Tongue (tissue), 1 donor: ENCODE measurements at regions not wholly inside any gene's neighbourhood (a gene's known extent, or its start where the extent isn't known, plus 50 kb on each side); places are given as distances from the start of the nearest gene placed in this dataset.

Source experiments
- DNase-seq: peaks from one replicate; pipeline ENCODE4 v3.0.0-alpha.2; 2015

DNA sequence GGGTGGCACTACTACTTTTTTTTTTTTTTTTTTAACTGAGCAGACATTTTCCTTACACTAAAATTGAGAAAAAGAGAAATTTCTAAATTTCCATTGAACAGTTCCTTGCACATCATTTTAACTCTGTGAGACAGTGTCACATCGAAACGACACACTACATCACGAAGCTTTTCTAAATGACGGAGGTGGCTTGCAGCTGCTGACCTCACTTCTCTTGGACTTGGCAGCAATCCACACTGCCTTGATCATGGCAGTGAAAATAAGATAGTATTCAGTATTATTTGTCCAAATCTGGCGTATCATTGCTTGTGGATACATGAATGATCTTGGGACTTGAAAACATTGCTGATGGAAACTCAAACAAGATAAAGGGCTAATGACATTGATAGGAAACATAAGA lies 80.3 kb upstream of the CYYR1 start:
- no peak for DNase-seq

DNA sequence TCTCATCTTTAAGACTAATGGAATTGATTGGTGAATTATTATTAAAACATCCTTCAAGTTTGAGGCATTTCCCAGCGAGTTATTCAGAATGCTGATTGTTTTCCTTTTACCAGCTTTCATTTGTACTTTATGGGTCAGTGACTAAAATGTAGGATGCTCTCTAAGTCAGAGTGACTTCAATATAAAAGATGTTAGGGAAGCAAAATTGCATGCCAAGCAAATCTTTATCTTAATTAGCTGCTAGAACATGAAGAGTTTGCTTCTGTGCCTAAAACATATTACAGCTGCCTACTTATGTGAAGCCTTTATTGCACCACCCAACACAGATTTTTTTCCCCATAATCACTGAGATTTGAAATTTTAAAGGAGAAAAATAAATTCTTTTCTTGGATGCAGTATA lies 79.8 kb upstream of the CYYR1 start:
- DNase-seq, result no peak

DNA sequence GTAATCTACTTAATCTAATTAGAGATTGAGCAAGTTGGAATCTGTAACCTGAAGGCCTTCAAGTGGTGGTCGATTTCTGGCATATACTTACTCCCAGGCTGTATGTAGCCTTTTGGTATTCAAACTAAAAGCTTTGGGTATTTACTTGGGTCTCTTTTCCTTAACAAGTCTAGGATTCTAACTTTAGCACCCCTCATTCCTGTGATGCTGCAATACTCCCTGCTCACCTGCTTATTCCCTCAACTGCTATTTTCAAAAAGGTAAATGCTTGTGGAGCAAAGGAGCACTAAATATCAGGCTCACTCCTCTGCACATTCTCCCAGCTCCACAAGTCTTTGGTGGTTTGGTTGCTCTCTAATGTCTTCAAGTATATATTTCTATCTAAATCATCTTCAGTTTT lies 68.0 kb upstream of the CYYR1 start:
- no peak for DNase-seq

DNA sequence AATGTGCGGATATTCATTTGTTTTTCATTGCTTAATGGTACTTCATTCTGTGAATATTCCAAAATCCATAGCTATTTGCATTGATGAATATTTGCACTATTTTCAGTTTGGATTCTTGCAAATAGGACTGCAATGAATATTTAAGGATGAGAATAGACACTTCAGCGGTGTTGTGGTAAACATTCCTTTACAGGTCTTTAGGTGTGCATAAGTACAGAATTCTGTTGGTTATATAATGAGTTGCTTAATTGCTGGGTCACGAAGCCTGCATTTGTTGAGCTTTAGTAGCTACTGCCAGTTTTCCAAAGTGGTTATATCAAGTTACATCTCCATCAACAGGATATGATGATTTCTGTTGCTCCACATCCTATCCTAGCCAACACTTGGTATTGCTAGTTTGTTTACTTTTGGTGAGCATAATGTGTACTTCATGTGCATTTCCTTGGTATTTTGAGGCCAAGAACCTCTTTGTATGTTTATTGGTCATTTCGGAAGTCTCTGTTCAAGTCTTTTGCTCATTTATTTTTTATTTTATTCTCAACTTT lies 64.2 kb upstream of the CYYR1 start:
- no peak for DNase-seq

DNA sequence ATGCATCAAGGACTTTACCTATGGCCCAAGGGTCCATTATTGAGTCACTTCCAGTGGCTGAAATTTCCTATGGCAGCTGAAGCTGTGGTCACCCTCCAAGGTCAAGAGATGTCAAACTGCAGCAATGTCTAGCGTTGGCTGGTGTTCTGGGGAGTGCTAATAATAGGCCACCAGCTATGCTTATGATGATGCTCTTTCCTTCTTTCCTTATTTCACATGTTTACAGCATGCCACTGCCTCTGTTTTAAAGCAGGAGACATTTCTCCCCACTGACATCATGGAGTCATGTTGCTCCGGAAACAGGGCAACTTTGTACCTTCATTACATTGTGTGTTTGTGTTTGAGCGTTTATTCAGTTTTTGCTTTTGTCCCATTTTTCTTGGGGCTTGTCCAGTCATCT lies 62.6 kb upstream of the CYYR1 start:
- DNase-seq, result no peak

DNA sequence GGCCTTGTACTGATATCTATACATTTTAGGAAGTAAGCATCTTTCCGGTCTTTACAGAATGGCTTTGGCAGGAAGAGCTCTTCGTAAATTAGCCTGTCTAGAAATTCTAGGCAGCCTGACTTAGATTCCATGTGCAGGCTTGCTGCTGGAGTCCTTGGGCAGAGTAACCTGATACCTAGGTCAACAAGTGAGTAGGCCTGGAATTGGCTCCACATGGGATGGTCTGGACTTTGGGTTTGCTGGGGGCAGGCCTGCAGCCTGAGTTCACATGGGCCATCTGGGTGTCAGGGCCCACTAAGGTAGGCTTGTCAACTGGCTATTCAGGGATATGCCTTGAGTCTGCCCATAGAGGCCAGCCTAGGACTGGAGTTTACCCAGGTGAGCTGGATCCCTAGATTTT lies 59.6 kb upstream of the CYYR1 start:
- no peak for DNase-seq

DNA sequence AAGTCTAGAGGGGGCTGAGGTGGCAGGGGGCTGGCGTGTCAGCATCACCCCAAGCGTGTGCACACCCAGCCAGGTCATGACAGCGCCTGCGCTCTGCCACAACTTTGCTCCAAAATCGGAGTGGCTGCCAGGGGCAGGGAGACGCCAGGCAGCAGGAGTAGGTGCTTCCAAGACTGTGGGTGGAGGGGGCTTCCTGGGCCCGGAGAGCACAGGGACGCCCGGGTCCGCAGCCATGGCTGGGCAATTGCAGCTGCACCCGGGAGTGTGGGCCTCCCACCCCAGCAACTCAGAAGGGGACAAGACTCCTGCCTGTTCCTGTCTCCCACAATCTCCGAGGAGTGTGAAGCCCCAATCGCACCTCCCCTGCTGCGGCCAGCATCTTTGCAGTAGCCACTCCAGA lies 53.1 kb upstream of the CYYR1 start:
- DNase-seq, result no peak

DNA sequence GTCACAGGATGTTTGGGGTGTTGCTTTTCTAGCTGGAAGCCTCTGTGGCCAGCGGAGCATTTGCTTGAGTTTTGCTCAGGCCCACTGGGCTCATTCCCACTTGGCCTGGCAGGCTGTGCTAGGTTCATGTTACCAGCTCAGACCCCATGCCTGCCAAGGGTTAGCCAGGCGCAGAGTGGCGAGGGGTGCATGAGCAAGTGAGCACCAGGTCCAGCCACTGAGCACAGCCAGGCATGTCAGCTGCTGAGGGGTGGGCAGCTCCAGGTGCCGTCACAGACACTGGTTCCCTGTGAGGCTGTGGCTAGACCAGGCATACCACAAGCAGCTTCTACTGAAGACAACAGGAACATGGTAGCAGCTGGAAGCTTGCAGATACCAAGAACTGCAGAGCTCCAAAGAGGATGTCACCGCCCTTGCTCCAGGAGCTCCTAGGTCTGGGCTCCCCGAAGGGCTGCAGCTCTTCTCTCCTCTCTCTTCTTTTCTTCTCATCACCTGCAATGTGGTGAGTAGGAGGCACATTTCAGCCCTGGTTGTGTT lies 52.0 kb upstream of the CYYR1 start:
- no peak for DNase-seq
